ENCODE measurements at regions not wholly inside any gene's neighbourhood (a gene's known extent, or its start where the extent isn't known, plus 50 kb on each side); places are given as distances from the start of the nearest gene placed in this dataset.

DNA sequence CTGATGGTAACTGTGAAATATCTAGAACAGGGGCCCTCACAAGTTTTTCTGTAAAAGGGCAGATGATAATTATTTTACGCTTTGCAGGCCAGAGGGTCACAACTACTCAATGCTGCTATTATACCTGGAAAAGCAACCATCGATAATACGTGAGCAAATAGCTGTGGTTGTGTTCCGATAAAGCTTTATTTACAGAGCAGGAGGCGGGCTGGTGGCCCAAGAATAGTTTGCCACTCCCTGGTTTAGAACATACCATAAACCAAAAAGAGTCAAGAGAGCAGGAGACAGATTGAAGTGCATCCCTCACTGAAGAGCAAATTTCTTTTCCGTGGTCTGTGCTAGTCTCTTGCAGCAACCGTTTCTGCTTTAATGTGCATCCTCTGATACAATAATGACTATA, 77.9 kb upstream of the DYNLRB2 start:
- TF ChIP-seq MYC (IDR thresholded peaks at IDR 0.05; ENCODE audit: low read depth, low read length) (no peak), POLR2A (IDR thresholded peaks at IDR 0.05; ENCODE audit: low read depth, low read length) (no peak), GATA2 (IDR thresholded peaks at IDR 0.05; ENCODE audit: insufficient read depth, insufficient read length, low read depth, low read length) (no peak), EZH2 (IDR thresholded peaks at IDR 0.05; ENCODE audit: borderline replicate concordance, low read depth, low read length, severe bottlenecking) (no peak), POLR2AphosphoS5 (IDR thresholded peaks at IDR 0.05; ENCODE audit: insufficient read depth, low read depth, low read length) (no peak), JUN (IDR thresholded peaks at IDR 0.05; ENCODE audit: borderline replicate concordance, insufficient read depth, insufficient read length, low read depth) (no peak), MAX (IDR thresholded peaks at IDR 0.05; ENCODE audit: insufficient read depth, insufficient read length) (no peak), FOS (IDR thresholded peaks at IDR 0.05; ENCODE audit: borderline replicate concordance, insufficient read depth, low read length) (no peak)
- TF ChIP-seq, protein P1, sequence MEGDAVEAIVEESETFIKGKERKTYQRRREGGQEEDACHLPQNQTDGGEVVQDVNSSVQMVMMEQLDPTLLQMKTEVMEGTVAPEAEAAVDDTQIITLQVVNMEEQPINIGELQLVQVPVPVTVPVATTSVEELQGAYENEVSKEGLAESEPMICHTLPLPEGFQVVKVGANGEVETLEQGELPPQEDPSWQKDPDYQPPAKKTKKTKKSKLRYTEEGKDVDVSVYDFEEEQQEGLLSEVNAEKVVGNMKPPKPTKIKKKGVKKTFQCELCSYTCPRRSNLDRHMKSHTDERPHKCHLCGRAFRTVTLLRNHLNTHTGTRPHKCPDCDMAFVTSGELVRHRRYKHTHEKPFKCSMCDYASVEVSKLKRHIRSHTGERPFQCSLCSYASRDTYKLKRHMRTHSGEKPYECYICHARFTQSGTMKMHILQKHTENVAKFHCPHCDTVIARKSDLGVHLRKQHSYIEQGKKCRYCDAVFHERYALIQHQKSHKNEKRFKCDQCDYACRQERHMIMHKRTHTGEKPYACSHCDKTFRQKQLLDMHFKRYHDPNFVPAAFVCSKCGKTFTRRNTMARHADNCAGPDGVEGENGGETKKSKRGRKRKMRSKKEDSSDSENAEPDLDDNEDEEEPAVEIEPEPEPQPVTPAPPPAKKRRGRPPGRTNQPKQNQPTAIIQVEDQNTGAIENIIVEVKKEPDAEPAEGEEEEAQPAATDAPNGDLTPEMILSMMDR (IDR thresholded peaks at IDR 0.05; ENCODE audit: extremely low read depth in 1 of 2, insufficient read depth in 1 of 2, low read depth in 1 of 2, low read length in 2 of 2), result no peak

Measured in endothelial cell of umbilical vein (primary cell).